NCI-H187 treated with DMSO at 0.1 percent for 48 hours (cell line): ENCODE measurements at regions not wholly inside any gene's neighbourhood (a gene's known extent, or its start where the extent isn't known, plus 50 kb on each side); places are given as distances from the start of the nearest gene placed in this dataset.

ENCODE experiments used
- DNase-seq: peaks from one replicate; lab custom pipeline; 2025; lab: John Stamatoyannopoulos, UW

DNA sequence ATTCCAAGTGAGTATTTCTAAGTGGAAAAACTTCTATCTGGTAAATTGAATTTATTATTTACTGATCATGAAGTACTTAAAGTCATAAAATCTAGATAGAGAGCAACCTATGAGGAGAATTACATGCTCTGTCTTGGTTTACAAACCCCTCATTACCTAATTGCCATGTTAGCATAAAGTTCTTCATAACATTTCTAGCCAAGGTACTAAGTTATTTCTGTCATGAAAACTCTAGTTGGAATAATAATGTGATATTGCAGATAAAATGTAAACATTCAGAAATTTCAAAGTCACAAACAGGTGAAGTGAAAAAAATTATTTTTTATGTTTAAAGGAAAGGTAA, 228.6 kb downstream of the TTLL7 start:
- no peak for DNase-seq

GRCh38 chr1:83769594-83770318, 229.2 kb downstream of the TTLL7 start:
- DNase-seq: no peak

DNA sequence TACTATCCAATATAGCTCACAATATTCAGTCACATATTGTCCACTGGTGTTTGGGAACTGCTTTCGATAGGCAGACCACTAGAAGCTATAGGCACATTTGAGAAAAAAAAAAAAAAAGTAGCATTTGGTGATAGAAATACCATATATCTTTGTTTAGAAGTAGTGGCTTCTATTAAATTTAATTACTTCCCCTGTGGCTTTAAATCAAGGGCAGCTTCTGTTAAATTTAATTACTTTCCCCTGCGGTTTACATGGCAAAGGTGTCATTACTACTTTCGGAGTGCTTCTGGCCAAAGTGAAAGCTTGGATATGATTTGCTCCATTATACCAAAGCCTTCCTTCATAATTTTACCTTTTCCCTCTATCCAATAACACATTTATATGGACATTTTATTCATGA, 229.9 kb downstream of the TTLL7 start:
- no peak for DNase-seq

- DNase-seq: no peak
These were observed 232.7 kb downstream of the TTLL7 start for GRCh38 chr1:83766241-83766691.

DNA sequence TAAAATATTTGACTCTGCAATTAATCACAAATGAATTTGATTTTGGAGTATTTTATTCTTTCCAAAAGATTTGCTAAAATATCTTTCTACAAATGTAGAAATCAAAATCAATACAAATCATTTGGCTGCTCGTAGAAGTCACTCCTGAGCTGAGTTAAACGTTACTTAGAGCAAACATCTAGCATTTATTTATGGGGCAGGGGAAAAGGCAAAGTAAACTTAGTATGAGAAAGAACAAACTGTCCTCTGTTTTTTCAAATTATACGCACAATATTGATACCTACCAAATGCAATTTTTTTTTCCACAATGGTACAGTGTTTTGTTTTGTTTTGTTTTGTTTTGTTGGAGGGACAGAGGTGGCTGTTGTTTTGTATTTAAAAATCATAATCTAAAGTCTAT, 233.8 kb downstream of the TTLL7 start:
- no peak for DNase-seq

GRCh38 chr1:83764209-83764608, 234.7 kb downstream of the TTLL7 start:
- DNase-seq: no peak

GRCh38 chr1:83763361-83764095, 235.4 kb downstream of the TTLL7 start:
- no peak for DNase-seq

DNA sequence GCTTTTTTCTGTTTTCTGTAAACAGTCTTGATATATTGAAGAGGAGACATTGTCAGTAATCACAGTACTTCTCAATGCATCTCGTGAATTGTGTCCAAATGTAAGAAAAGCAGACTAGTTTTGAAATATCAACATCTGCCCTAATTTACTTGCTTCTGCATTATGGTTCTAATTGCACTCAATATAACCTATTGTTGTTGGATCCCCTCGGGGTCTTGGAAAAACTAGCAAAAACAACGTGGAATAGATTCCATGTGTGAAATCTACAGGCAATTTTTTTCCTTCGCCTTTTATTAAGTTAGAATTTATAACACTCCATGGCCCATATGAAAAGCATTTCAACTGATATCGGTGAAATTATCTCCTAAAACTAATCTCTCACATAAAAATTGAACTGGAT, 236.5 kb downstream of the TTLL7 start:
- DNase-seq: no peak

DNA sequence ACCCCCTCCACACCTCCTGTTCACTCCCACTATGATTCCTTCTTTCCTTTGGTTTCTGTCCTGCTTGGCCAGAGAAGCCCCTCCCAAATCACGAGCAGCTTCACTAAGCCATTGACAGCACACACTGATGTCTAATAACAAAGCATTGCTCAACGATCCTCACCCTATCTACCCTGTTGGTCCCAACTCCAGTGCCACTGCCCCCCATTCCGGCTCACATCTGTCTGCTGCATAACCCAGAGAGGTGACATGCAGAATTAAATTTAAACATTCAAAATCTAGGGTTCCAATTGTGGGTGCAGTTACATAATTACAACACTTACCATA, 236.9 kb downstream of the TTLL7 start:
- DNase-seq: no peak

- DNase-seq: no peak
These were observed 237.5 kb downstream of the TTLL7 start for GRCh38 chr1:83761167-83762038.

DNA sequence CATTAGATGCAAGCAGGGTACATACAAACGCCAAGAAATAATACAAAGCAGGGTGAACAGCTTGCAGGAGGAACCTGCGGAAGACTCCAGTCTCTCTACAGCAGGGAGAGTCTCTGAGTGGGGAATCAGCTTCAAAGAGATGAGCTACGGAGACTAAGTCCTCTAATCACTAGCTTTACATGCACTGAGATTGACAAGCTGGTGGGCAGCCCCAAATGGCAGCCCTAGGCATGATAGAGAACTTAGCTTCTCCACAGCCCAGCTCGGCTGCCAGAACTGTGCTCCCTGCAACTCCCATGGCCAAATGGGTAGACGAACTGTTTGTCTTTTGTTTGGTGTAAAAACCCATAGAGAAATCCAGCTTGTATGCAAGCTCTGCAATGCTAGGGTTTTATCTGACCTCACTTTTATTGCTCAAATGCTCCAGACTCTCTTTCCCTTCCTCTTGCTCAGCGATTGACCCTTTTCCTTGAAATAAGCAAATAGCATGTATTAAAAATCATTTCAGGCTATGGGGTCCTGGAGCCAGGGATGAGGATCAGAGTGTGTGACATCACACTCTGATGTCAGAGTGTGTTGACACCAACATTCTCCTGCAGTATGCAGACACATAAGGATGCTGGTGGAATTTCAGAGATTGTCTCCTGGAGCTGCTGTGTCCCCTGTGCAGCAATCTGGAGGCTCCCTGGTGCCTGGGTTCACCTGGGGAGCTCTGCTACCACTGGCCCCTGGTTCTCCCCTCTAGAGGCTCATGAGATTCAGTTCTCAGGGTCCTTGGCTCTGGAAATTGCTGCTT, 238.5 kb downstream of the TTLL7 start:
- no peak for DNase-seq

- DNase-seq: no peak
These were observed 241.8 kb downstream of the TTLL7 start for GRCh38 chr1:83756984-83757717.

DNA sequence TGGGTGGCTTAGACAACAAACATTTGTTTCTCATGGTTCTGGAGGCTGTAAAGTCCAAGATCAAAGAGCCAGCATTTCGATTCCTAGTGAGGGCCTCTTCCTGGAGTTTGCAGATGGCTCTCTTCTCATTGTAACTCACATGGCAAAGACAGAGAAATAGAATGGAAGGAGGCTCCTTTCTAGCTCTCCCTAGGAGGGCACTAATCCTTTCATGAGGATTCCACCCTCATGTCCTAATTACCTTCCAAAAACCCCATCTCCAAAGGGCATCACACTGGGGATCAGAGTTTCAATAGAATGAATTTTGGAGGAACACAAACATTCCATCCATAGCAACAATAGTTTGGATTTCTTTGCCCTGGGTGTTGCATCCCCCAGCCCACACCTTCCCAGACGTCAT, 247.3 kb downstream of the TTLL7 start:
- no peak for DNase-seq

GRCh38 chr1:83750201-83750600, 248.7 kb downstream of the TTLL7 start:
- no peak for DNase-seq

GRCh38 chr1:83747853-83748482, 251.0 kb downstream of the TTLL7 start:
- DNase-seq: no peak

- DNase-seq: no peak
These were observed 252.7 kb downstream of the TTLL7 start for GRCh38 chr1:83746234-83746633.

GRCh38 chr1:83742446-83742845, 256.5 kb downstream of the TTLL7 start:
- no peak for DNase-seq

DNA sequence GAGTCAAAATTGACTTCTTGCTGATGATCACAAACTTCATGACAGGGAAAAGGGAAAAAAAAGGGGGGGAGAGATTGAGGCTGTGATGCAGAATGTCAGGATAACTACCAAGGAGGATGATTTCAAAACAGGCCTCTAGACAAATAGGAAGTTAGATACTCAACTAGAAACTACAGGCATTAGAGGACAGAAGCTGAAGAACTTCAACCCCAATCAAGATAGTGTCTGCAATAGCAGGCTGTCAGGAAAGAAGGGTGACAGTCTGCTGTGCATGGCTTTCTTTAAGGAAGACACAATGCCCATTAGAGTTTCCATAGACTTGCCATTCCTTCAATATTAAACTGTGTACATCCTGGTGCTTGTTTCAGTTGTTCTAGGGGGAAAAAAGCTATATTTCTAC, 257.2 kb downstream of the TTLL7 start:
- DNase-seq: no peak

GRCh38 chr1:83741348-83741747, 257.6 kb downstream of the TTLL7 start:
- no peak for DNase-seq

GRCh38 chr1:83735526-83735925, 263.4 kb downstream of the TTLL7 start:
- no peak for DNase-seq

DNA sequence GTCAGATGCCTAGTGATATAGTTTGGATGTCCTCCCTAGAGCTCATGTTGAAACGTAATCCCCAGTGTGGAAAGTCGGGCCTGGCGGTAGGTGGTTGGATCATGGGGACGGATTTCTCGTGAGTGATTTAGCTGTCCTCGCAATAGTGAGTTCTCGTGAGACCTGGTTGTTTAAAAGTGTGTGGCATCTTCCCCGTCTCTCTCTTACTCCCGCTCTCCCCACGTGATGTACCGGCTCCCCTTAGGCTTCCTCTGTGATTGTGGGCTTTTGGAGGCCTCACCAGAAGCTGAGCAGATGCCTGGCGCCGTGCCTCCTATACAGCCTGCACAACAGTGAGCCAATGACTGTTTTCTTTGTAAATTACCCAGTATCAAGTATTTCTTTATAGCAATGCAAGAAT, 264.5 kb downstream of the TTLL7 start:
- DNase-seq: no peak
